ENCODE measurements at regions not wholly inside any gene's neighbourhood (a gene's known extent, or its start where the extent isn't known, plus 50 kb on each side); places are given as distances from the start of the nearest gene placed in this dataset.

DNA sequence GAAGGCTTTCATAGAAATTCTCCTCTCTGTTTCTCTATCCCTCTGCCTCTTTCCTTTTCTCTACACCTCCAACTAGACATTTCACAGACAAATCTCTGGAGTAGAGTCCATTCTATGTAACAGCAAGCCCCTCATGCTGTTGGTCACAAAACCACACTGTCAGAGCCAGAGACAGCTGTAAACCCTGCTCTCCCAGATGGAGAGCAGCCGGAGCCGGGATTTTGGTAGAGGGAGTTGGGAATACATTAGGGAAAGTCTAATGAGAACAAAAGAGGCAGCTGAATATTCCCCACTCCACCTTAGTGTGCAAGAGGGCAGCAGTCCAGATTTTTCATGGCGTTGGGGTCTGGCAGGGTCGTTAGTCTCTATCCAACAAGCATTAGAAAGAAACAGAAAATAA, 68.3 kb upstream of the EDN1 start:
- H3K36me3 Mint-ChIP-seq (ENCODE audit: low read depth): no peaks in the 10 kb centered on the region
- H3K27ac Mint-ChIP-seq: no peak overlapping the region
- peaks cover 17% of the 10 kb centered on the region for H3K27me3 Mint-ChIP-seq (ENCODE audit: low read depth)
- H3K9me3 Mint-ChIP-seq: no peaks in the 10 kb centered on the region
- no peak for DNase-seq (ENCODE audit: low spot score)
- no peaks in the 10 kb centered on the region for H3K4me1 Mint-ChIP-seq (ENCODE audit: low read depth)
- H3K4me3 Mint-ChIP-seq: no peak overlapping the region

DNA sequence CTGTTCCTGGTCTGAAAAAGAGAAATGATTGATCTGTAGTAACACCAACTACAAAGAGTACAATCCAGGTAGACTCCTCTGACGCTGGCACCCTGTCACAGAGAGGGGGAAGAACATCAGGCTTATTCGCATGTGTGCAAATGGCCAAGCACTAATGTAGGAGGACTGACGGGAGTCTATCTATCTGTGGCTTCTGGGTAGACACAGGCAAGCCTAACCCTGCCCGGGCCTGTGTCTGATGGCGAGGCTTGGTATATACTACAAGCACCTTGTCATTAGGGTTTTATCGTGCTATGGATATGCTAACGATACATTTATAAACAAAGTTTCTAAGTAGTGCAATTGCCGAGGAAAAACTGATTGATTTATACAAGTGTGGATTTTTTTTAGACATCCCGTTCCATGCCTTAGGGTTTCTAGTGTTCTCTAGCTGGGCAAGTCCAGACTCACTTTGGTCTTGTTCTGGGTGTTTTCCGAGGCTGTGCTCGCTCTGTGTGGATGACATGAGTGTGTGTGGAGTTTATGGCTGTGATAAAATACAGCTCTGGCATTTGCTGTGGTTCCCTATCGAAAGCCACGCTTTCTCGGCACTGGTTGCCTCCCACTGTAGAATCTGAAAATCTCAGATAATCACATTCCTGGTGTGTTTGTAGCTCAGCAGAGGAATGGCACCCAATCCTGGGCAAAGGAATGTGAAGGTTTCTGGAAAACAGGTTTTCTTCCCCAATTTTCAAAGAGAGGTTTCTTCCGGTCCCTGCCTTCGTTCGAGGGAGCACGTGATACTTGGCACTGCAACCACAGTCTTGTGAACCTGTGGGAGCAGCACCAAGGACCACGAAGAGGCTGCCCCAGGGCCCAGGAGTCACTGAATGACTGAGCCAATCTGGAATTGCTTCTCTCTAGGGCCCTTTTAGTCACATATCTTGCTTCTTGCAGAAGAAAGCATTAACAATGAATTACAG, 67.5 kb upstream of the EDN1 start:
- H3K36me3 Mint-ChIP-seq (ENCODE audit: low read depth): no peaks in the 10 kb centered on the region
- H3K4me1 Mint-ChIP-seq (ENCODE audit: low read depth): no peaks in the 10 kb centered on the region
- no peak for DNase-seq (ENCODE audit: low spot score)
- H3K27ac Mint-ChIP-seq: no peak overlapping the region
- no peak overlapping the region for H3K4me3 Mint-ChIP-seq
- no peaks in the 10 kb centered on the region for H3K9me3 Mint-ChIP-seq
- H3K27me3 Mint-ChIP-seq (ENCODE audit: low read depth): peaks cover 20% of the 10 kb centered on the region

DNA sequence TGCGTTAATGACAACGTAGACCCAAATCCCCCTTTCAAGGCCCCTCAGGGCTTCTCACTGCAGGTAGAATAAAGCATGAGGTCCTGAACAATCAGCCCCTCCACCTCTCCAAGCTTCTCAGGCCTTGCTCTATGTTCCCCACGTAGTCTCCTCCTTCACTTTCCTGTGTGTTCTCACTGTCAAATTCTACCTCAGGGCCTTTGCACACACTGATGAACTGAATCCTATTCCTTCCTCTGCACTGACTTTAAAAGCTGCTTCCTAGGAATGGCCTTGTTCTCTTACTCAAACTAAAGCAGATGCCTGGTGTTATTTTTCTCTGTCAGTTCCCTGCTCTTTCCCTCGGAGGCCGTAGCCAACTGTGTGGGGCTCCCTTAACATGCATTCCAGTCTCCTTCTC, 66.8 kb upstream of the EDN1 start:
- Mint-ChIP-seq H3K4me1 (ENCODE audit: low read depth) (no peaks in the 10 kb centered on the region), H3K27ac (no peak overlapping the region), H3K27me3 (ENCODE audit: low read depth) (peaks cover 20% of the 10 kb centered on the region), H3K9me3 (no peaks in the 10 kb centered on the region), H3K4me3 (no peak overlapping the region), H3K36me3 (ENCODE audit: low read depth) (no peaks in the 10 kb centered on the region)
- no peak for DNase-seq (ENCODE audit: low spot score)

DNA sequence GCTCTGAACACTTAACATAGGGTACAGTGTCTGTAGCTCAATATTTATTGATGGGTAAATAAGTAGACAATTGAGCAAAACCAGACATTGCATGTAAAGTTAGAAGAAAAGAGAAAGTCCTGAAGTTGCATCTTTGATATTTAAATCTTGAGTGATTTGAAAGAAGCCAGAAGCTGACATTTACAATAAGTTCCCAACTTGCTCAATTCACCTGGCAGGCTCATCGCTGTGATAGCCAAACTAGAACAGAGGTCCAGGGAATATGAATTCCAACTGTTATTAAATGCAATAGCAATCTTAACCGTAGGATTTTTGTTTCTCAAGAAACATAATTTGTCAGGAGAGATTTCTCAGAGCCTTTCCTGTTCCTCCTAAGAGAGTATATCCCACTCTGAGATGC, 65.9 kb upstream of the EDN1 start:
- no peaks in the 10 kb centered on the region for H3K4me1 Mint-ChIP-seq (ENCODE audit: low read depth)
- no peaks in the 10 kb centered on the region for H3K36me3 Mint-ChIP-seq (ENCODE audit: low read depth)
- no peak for DNase-seq (ENCODE audit: low spot score)
- no peak overlapping the region for H3K27ac Mint-ChIP-seq
- no peaks in the 10 kb centered on the region for H3K9me3 Mint-ChIP-seq
- H3K4me3 Mint-ChIP-seq: no peak overlapping the region
- peaks cover 20% of the 10 kb centered on the region for H3K27me3 Mint-ChIP-seq (ENCODE audit: low read depth)

DNA sequence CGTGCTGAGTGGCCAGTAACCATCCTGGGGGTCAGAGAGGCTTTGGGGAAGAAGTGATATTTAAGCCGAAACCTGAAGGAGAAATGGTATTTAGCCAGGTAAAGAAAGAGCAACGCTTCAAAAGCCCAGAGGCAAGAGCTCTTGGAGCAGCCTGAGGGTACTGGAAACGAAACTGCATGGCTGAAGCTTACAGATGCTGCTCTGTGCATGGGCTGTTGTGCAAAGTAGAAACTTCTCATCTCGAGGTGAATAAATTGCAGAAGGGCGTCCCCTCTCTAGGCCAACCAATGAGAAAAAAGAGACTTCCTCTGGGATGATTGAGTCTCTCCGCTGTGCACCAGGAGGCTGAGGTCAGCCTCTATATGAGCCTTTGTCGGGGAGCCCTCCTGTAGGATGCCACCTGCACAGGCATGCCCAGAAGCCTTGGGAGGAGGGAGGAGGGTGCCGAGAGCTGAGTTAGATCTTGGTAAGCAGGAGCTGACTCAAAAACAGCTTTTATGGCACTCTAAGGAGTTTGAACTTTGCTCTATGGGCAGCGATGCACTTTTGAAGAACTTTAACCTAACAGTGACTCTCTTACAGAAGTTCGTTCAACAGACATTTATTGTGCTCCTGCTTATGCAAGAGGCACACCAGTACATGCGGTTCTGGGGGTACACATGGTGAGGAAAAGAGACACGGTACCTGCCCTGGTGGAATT, 61.6 kb upstream of the EDN1 start:
- Mint-ChIP-seq H3K27ac (no peak overlapping the region), H3K4me1 (ENCODE audit: low read depth) (peaks cover 14% of the 10 kb centered on the region), H3K36me3 (ENCODE audit: low read depth) (no peaks in the 10 kb centered on the region), H3K4me3 (no peak overlapping the region), H3K27me3 (ENCODE audit: low read depth) (peaks cover 10% of the 10 kb centered on the region), H3K9me3 (no peaks in the 10 kb centered on the region)
- DNase-seq (ENCODE audit: low spot score): no peak

DNA sequence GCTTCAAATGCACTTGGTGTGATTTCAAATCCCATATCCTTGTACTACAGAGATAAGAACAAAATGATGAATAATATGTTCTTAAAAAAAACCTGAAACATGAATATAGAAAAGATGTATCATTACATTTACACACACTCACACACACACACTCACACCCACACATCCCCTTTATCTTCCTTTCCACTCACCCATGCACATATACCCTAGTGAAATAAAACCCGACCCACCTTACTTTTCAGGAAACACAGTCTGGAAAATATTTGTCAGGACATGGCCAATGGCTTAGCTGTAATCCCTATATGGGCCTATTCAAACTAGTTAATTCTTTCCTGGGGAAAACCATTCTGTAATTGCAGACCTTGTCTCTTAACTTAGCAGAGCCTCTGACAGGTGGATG, 60.8 kb upstream of the EDN1 start:
- H3K4me3 Mint-ChIP-seq: no peak overlapping the region
- DNase-seq (ENCODE audit: low spot score): peak; percentile 21
- no peaks in the 10 kb centered on the region for H3K36me3 Mint-ChIP-seq (ENCODE audit: low read depth)
- peaks cover 21% of the 10 kb centered on the region for H3K4me1 Mint-ChIP-seq (ENCODE audit: low read depth)
- peaks cover 10% of the 10 kb centered on the region for H3K27me3 Mint-ChIP-seq (ENCODE audit: low read depth)
- no peaks in the 10 kb centered on the region for H3K9me3 Mint-ChIP-seq
- no peak overlapping the region for H3K27ac Mint-ChIP-seq

DNA sequence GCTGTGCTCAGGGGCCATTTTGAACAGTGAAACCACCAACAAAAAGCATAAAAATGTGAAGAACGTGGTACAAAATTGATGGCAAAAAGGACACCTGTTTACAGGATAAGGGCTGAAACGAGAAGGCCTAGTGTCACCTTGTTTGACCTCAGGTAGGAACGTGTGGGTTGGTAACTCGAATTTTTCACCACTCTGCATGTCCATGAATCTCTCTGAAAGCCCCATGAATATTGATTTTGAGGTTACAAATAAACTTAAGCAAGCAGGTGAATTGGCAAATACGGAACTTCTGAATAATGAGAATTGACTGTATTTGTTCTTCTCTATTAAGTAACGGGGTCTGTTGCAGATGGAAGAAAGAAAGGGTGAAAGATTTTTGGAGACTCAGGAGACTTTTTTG, 59.6 kb upstream of the EDN1 start:
- Mint-ChIP-seq H3K4me3 (no peak overlapping the region), H3K27me3 (ENCODE audit: low read depth) (peaks cover 7% of the 10 kb centered on the region), H3K9me3 (no peaks in the 10 kb centered on the region), H3K36me3 (ENCODE audit: low read depth) (no peaks in the 10 kb centered on the region), H3K4me1 (ENCODE audit: low read depth) (peaks cover 21% of the 10 kb centered on the region), H3K27ac (no peak overlapping the region)
- no peak for DNase-seq (ENCODE audit: low spot score)

DNA sequence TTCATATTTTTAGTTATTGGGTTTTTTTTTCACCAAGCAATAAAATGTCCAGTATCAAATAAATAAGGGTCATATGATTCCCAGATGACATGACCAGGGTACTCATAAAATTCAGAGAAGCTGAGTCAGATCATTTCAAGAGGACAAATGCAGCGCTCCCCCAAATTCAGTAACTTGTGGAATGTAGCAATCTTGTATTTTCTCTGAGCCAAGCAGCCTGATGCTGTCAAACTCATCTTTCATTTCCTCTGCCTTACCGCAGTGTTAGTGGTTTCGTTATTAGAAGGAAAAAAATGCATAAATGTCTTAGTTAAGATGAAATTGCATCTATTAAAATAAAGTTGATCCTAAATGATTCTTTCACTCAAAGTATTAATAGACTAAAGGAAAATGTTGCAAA, 57.8 kb upstream of the EDN1 start:
- H3K4me3 Mint-ChIP-seq: peak overlapping the region; percentile 44

DNA sequence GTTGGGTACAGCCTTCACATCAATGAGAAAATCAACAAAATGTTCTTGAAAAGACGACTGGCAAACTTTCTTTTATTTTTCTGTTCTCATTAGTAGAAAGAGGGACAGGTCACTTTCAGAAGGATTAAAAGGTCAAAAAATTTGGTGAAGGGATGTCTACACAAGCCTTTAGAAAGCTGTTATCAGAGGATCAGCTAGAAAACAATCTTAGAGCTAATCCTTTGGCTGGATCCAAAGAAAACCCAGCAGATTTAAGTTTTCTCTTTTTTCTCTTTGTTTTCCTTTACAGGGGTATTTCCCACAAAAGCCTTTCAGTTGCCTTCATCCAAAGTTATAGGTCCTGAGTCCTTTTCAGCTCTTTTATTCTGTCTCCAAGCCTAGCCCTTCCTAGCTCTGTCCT, 57.3 kb upstream of the EDN1 start:
- peak overlapping the region; percentile 44 for H3K4me3 Mint-ChIP-seq
- no peaks in the 10 kb centered on the region for H3K9me3 Mint-ChIP-seq
- H3K27ac Mint-ChIP-seq: peak overlapping the region; percentile 19
- no peak for DNase-seq (ENCODE audit: low spot score)
- H3K27me3 Mint-ChIP-seq (ENCODE audit: low read depth): no peaks in the 10 kb centered on the region
- H3K36me3 Mint-ChIP-seq (ENCODE audit: low read depth): no peaks in the 10 kb centered on the region
- peaks cover 21% of the 10 kb centered on the region for H3K4me1 Mint-ChIP-seq (ENCODE audit: low read depth)

More for the DNA sequence above, 57.8 kb upstream of the EDN1 start:
- H3K9me3 Mint-ChIP-seq: no peaks in the 10 kb centered on the region
- no peak overlapping the region for H3K27ac Mint-ChIP-seq
- no peaks in the 10 kb centered on the region for H3K36me3 Mint-ChIP-seq (ENCODE audit: low read depth)
- DNase-seq (ENCODE audit: low spot score): no peak
- peaks cover 21% of the 10 kb centered on the region for H3K4me1 Mint-ChIP-seq (ENCODE audit: low read depth)
- peaks cover under 1% of the 10 kb centered on the region for H3K27me3 Mint-ChIP-seq (ENCODE audit: low read depth)

DNA sequence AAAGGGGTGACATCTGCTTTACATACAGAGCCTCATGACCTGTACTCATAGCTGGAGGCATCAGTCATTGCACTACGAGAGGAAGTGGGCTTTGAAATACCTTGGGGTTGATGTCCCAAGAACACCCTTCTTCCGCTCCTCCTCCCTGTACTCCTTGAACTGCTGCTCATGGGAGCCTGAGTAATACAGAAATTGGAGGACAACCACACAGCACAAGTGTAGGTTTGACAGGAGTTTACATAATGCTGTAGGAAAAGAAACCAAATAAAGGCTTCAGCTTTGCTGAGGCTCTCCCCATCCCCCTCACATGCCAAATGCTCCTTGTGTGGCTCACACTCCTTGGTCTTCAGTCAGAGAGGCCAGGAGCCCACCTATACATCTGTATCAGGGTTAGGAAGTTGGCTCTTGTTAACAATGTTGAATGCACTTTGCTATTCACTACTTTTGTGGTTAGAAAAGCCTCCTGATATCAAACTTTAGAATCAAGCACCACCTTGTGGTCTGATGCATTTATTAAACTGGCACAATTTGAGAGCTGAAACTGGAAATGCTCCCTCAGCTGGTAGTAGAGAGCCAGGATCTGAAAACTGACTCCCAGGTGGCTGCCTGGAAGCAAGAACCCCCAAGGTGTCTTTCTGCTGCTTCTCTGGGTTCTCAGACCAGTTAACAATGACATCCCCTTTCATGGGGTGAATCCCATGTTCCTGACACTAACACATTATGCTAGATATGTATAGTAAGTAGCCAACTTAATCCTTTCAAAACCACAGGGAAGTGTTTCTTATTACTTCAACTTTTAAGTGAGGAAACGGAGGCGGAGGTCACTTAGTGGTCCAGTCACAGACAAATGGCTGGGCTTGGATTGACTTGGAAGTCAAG, 56.2 kb upstream of the EDN1 start:
- Mint-ChIP-seq H3K27me3 (ENCODE audit: low read depth) (no peaks in the 10 kb centered on the region), H3K4me1 (ENCODE audit: low read depth) (peaks cover 27% of the 10 kb centered on the region), H3K4me3 (peak overlapping the region; percentile 35), H3K36me3 (ENCODE audit: low read depth) (no peaks in the 10 kb centered on the region), H3K27ac (peak overlapping the region; percentile 51), H3K9me3 (no peaks in the 10 kb centered on the region)
- DNase-seq (ENCODE audit: low spot score): peak; percentile 59

DNA sequence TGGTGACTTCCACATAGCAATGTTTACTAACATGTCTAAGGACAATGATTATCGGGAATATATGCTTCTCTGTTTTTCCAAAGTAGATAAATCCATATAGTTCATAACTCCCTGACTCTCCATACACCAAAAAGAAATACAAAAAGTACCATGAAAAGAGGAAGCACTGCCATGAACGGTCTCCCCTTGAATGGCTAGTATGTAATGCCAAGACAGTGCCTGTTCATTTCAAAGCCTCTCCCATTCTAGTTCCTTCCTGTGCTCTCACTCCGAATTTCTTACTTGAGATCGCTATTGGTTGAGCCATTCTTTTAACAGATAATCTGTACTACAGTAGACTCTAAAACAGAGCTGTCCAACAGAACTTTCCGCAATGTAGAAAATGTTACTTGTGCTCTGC, 54.8 kb upstream of the EDN1 start:
- Mint-ChIP-seq H3K27ac (no peak overlapping the region), H3K4me1 (ENCODE audit: low read depth) (peaks cover 27% of the 10 kb centered on the region), H3K36me3 (ENCODE audit: low read depth) (no peaks in the 10 kb centered on the region), H3K27me3 (ENCODE audit: low read depth) (no peaks in the 10 kb centered on the region), H3K4me3 (no peak overlapping the region), H3K9me3 (no peaks in the 10 kb centered on the region)
- no peak for DNase-seq (ENCODE audit: low spot score)

DNA sequence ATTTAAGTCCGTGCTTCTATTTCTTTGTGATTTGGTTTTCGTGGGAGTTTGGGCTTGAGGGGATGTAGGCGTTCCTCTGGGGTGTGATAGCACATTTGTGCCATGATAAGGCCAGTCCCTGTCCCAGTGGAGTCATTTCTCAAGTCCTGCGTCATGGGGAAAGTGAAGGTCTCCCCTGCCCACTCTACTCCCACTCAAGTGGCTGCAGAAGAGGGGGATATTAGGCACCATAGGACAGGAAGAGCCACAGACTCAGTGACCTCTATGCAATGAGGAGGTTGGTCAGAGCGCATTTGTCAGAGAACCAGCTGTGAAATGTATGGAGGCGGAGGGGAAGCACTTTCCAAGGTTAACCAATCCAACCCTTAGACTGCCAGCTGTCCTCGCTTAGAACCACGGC, 51.9 kb upstream of the EDN1 start:
- peak; percentile 55 for DNase-seq (ENCODE audit: low spot score)
- H3K4me1 Mint-ChIP-seq (ENCODE audit: low read depth): peaks cover 19% of the 10 kb centered on the region
- no peak overlapping the region for H3K27ac Mint-ChIP-seq
- no peak overlapping the region for H3K4me3 Mint-ChIP-seq
- H3K36me3 Mint-ChIP-seq (ENCODE audit: low read depth): no peaks in the 10 kb centered on the region
- no peaks in the 10 kb centered on the region for H3K9me3 Mint-ChIP-seq
- peaks cover under 1% of the 10 kb centered on the region for H3K27me3 Mint-ChIP-seq (ENCODE audit: low read depth)

Data from T-helper 2 cell treated with Interferon-gamma antibody and Interleukin-4, amounts not matched to agents 5 μg/mL and 100 μg/mL, for 36 hours (primary cell).